ENCODE measurements at regions not wholly inside any gene's neighbourhood (a gene's known extent, or its start where the extent isn't known, plus 50 kb on each side); places are given as distances from the start of the nearest gene placed in this dataset.

GRCh38 chr10:8438603-8439002 lies 384.1 kb downstream of the GATA3 start (continued):
- no peak for TF ChIP-seq IRF3 (IDR thresholded peaks at IDR 0.05)

DNA sequence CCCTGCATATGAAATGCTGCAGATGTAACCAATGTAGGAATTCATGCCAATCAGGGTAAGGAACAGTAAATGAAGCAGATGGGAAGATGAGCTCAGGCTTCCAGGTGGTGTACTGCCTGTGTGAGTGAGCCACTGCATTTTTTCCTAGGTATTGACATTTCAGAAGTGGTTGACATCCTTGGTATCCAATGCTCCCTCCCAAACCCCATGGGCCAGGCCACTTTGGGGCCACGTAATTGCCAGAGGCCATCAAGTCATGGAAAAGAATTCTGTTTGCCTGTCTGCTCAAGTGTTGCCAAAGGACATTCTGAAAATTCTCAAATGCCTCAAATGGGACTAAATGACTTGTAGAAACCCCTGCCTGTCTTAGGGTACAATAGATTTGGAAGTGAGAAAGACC lies 384.6 kb downstream of the GATA3 start:
- BruUV-seq (replicated peaks) = no TSS peak
- no peak for DNase-seq (ENCODE audit: low read depth, low spot score)
- no peaks in the 10 kb centered on the region for H3K4me1 ChIP-seq (ENCODE audit: control insufficient read depth, insufficient read depth, low read length)
- ChIA-PET CTCF (no interaction called here), POLR2A (no interaction called here), RAD21 (ENCODE audit: unreplicated experiment) (no interaction called here), SMC1A (ENCODE audit: uncharacterized antibody, unreplicated experiment) (no interaction called here)
- H3K4me2 ChIP-seq (ENCODE audit: control insufficient read depth, insufficient read depth) = no peak overlapping the region
- H3K36me3 ChIP-seq (ENCODE audit: control insufficient read depth in 2 of 2, insufficient read depth in 2 of 2, low read length in 1 of 2) = no peaks in the 10 kb centered on the region
- no peaks in the 10 kb centered on the region for H4K20me1 ChIP-seq (ENCODE audit: control insufficient read depth, insufficient read depth)
- H3K9me3 ChIP-seq (replicated peaks; ENCODE audit: control insufficient read depth, insufficient read depth, low read length) = no peaks in the 10 kb centered on the region
- H3K79me2 ChIP-seq (ENCODE audit: control insufficient read depth, insufficient read depth, low read length) = no peaks in the 10 kb centered on the region
- WGBS (ENCODE audit: insufficient coverage, insufficient replicate concordance, low lambda C conversion rate, missing lambda C conversion rate) = 0% methylated on average over 1 of the region's 1 CpG
- in situ Hi-C loops (cut with MboI) = no loop called here
- H3K27ac ChIP-seq (ENCODE audit: control insufficient read depth, insufficient read depth) = no peak overlapping the region
- TF ChIP-seq NR2C2 (IDR thresholded peaks at IDR 0.05; ENCODE audit: borderline replicate concordance, control insufficient read depth, insufficient read length, low read depth) = no peak
- TF ChIP-seq STAT1 (conservative IDR thresholded peaks at IDR 0.05) = no peak
- TF ChIP-seq RELA (IDR thresholded peaks at IDR 0.05; ENCODE audit: borderline replicate concordance, partially characterized antibody) = no peak
- no peak for TF ChIP-seq E2F8 (IDR thresholded peaks at IDR 0.05; ENCODE audit: low read depth, partially characterized antibody)
- TF ChIP-seq RB1 (IDR thresholded peaks at IDR 0.05; ENCODE audit: borderline replicate concordance) = no peak
- no peak for TF ChIP-seq KAT2A (conservative IDR thresholded peaks at IDR 0.05; ENCODE audit: control insufficient read depth, low read depth, low read length)
- TF ChIP-seq TBL1XR1 (IDR thresholded peaks at IDR 0.05; ENCODE audit: low read depth, low read length) = no peak
- TF ChIP-seq IRF5 (IDR thresholded peaks at IDR 0.05; ENCODE audit: borderline replicate concordance) = no peak
- TF ChIP-seq HDAC2 (IDR thresholded peaks at IDR 0.05) = no peak
- no peak for TF ChIP-seq MEF2A (IDR thresholded peaks at IDR 0.05; ENCODE audit: insufficient read depth, low read depth, low read length)
- no peak for TF ChIP-seq PRDM15 (CRISPR knock-in tag; IDR thresholded peaks at IDR 0.05)
- H3K27me3 ChIP-seq (replicated peaks in 1 of 2; ENCODE audit: control insufficient read depth in 2 of 2, insufficient read depth in 2 of 2, low read length in 1 of 2) = no peaks in the 10 kb centered on the region; a peak in 1 of 4 replicates
- H3K9ac ChIP-seq (ENCODE audit: control insufficient read depth, insufficient read depth, low read length) = no peak overlapping the region
- H2AFZ ChIP-seq (ENCODE audit: control insufficient read depth, low read depth, low read length) = no peak overlapping the region
- intact Hi-C loops (cut with micrococcal nuclease; ENCODE audit: unreplicated experiment) = no loop called here
- H3K4me3 ChIP-seq = no peak overlapping the region
- ATAC-seq = no peak; the same call in 2 of the 3 replicates
- FAIRE-seq = no peak
